ENCODE measurements at regions not wholly inside any gene's neighbourhood (a gene's known extent, or its start where the extent isn't known, plus 50 kb on each side); places are given as distances from the start of the nearest gene placed in this dataset.
"Not testable (repeated sequence)": the region's sequence is repeated elsewhere in the genome, so short reads cannot be mapped to it uniquely, and the experiment has no call there.

DNA sequence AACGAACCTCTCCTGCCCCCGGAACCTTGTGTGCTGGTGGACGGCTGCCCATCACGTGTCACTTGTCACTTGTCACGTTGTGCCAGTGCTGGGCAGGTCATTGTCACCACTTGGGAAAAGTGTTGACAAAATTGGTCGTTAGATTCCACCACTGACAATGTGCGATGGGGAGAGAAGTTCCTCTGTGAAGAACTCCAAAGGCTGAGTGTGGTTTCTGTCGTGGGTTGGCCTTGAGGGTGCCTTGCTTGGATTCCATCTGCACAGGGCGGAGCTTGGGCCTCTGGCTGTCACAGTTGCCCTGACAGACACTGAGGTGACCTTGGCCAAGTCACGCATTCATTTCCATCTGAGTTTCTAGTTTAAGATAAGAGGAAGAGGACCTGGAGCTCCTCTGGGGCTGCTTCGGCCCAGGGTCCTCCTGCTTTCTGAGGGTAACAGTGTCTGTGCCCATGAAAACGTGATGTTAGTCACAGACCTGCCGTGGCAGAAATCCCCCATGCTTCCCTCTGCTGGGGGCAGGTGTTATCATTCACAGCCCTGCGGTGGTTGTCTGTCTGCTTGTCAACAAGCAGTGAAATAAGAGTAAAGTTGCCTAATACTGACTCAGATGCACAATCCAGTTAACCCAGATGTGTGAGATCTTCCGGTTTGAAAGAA lies 133.6 kb downstream of the LAT start:
- TF ChIP-seq CTCF (IDR thresholded peaks at IDR 0.05 in 4 of 5, conservative IDR thresholded peaks at IDR 0.05 in 1 of 5); POLR2A (IDR thresholded peaks at IDR 0.05): not testable (repeated sequence)

Data from gastrocnemius medialis (tissue), 4 donors.